GM12878 (cell line): ENCODE measurements at regions not wholly inside any gene's neighbourhood (a gene's known extent, or its start where the extent isn't known, plus 50 kb on each side); places are given as distances from the start of the nearest gene placed in this dataset.

ENCODE experiments used
- CEBPB ChIP-seq, 2 experiments: fragments of 150-350 bp in 1 of 2; IDR thresholded peaks; 2 replicates each; pipeline ENCODE4 v1.6.1; 2012 to 2014; ENCODE audit warnings: low read depth in 2 of 2, low read length in 2 of 2, borderline replicate concordance in 1 of 2, inconsistent platforms in 1 of 2
- CUX1 ChIP-seq: IDR thresholded peaks from 2 replicates; pipeline ENCODE4 v1.6.1; 2012; ENCODE audit warnings: improper control_type of control experiment, low read depth, low read length; ENCODE audit not compliant: insufficient replicate concordance
- TF ChIP-seq, protein P1 (sequence below): fragments of 450-650 bp; IDR thresholded peaks from 2 replicates; pipeline ENCODE4 v1.6.1; 2016; ENCODE audit warnings: mild to moderate bottlenecking, moderate library complexity, borderline replicate concordance

DNA sequence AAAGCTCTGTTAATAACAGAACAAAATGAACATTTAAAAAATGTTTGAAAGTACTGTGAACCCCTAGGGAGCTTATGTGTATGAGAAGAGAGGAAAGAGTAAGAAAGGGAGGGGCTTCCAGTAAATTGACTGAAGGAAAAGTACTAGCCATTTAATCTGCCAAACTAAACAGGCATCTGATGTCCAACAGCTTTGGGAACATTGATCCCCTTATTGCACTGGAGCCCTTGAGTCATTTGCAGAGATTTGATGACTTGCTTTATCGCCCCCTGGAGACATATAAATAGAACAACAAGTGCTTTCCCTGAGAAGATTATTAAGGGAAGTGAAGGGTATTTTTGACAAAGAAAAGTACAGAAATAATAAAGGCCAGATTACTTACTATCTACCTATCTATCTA is 319.3 kb upstream of the NOVA1 start (continued):
- TF ChIP-seq, protein P1, sequence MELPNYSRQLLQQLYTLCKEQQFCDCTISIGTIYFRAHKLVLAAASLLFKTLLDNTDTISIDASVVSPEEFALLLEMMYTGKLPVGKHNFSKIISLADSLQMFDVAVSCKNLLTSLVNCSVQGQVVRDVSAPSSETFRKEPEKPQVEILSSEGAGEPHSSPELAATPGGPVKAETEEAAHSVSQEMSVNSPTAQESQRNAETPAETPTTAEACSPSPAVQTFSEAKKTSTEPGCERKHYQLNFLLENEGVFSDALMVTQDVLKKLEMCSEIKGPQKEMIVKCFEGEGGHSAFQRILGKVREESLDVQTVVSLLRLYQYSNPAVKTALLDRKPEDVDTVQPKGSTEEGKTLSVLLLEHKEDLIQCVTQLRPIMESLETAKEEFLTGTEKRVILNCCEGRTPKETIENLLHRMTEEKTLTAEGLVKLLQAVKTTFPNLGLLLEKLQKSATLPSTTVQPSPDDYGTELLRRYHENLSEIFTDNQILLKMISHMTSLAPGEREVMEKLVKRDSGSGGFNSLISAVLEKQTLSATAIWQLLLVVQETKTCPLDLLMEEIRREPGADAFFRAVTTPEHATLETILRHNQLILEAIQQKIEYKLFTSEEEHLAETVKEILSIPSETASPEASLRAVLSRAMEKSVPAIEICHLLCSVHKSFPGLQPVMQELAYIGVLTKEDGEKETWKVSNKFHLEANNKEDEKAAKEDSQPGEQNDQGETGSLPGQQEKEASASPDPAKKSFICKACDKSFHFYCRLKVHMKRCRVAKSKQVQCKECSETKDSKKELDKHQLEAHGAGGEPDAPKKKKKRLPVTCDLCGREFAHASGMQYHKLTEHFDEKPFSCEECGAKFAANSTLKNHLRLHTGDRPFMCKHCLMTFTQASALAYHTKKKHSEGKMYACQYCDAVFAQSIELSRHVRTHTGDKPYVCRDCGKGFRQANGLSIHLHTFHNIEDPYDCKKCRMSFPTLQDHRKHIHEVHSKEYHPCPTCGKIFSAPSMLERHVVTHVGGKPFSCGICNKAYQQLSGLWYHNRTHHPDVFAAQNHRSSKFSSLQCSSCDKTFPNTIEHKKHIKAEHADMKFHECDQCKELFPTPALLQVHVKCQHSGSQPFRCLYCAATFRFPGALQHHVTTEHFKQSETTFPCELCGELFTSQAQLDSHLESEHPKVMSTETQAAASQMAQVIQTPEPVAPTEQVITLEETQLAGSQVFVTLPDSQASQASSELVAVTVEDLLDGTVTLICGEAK = no peak
- TF ChIP-seq CUX1 = no peak
- TF ChIP-seq CEBPB (IDR thresholded peaks at IDR 0.05; ENCODE audit: borderline replicate concordance in 1 of 2, low read depth in 2 of 2, low read length in 2 of 2) = no peak
